Chondrocyte (in vitro differentiated cells): ENCODE measurements at regions not wholly inside any gene's neighbourhood (a gene's known extent, or its start where the extent isn't known, plus 50 kb on each side); places are given as distances from the start of the nearest gene placed in this dataset.
"Not testable (repeated sequence)": the region's sequence is repeated elsewhere in the genome, so short reads cannot be mapped to it uniquely, and the experiment has no call there.

Experiments used
- DNase-seq: peaks from one replicate; pipeline ENCODE4 v3.0.0; 2021; ENCODE audit warnings: mixed read lengths, low spot score
- H3K27ac Mint-ChIP-seq: one replicate; pipeline ENCODE4 v1.8.0; 2021; ENCODE audit warnings: mild to moderate bottlenecking, moderate library complexity, mixed read lengths; ENCODE audit not compliant: unreplicated experiment
- H3K27me3 Mint-ChIP-seq: 2 replicates; pipeline ENCODE4 v1.8.0; 2021; ENCODE audit warnings: low read depth, mixed read lengths
- H3K36me3 Mint-ChIP-seq: 2 replicates; pipeline ENCODE4 v1.8.0; 2021; ENCODE audit warnings: low read depth, mixed read lengths
- H3K4me1 Mint-ChIP-seq: 2 replicates; pipeline ENCODE4 v1.8.0; 2021; ENCODE audit warnings: low read depth, mild to moderate bottlenecking, mixed read lengths
- H3K4me3 Mint-ChIP-seq: one replicate; pipeline ENCODE4 v1.8.0; 2021; ENCODE audit warnings: mild to moderate bottlenecking, moderate library complexity, mixed read lengths; ENCODE audit not compliant: unreplicated experiment
- H3K9me3 Mint-ChIP-seq: 2 replicates; pipeline ENCODE4 v1.8.0; 2021; ENCODE audit warnings: low read depth, mixed read lengths
- CTCF ChIP-seq: fragments of 200-600 bp; sonication (generic); IDR thresholded peaks from 2 replicates; pipeline ENCODE4 v1.5.0; 2021; ENCODE audit warnings: antibody characterized with exemption, mild to moderate bottlenecking, moderate library complexity

GRCh38 chr12:124130691-124131591 lies 157.9 kb downstream of the ZNF664 start:
- peaks cover 1% of the 10 kb centered on the region for H3K36me3 Mint-ChIP-seq
- H3K4me1 Mint-ChIP-seq = peaks cover 6% of the 10 kb centered on the region
- no peak for TF ChIP-seq CTCF
- no peak for DNase-seq
- H3K9me3 Mint-ChIP-seq = no peaks in the 10 kb centered on the region
- H3K27me3 Mint-ChIP-seq = peaks cover 5% of the 10 kb centered on the region
- no peak overlapping the region for H3K27ac Mint-ChIP-seq
- no peak overlapping the region for H3K4me3 Mint-ChIP-seq

GRCh38 chr12:124131659-124132058 lies 158.6 kb downstream of the ZNF664 start:
- H3K27me3 Mint-ChIP-seq = peaks cover 5% of the 10 kb centered on the region
- peaks cover 6% of the 10 kb centered on the region for H3K4me1 Mint-ChIP-seq
- H3K9me3 Mint-ChIP-seq = peaks cover under 1% of the 10 kb centered on the region
- no peak overlapping the region for H3K4me3 Mint-ChIP-seq
- H3K27ac Mint-ChIP-seq = no peak overlapping the region
- peaks cover 1% of the 10 kb centered on the region for H3K36me3 Mint-ChIP-seq
- no peak for TF ChIP-seq CTCF
- no peak for DNase-seq

GRCh38 chr12:124132530-124132929 lies 159.5 kb downstream of the ZNF664 start:
- Mint-ChIP-seq H3K4me3 (no peak overlapping the region), H3K36me3 (peaks cover 1% of the 10 kb centered on the region), H3K27ac (no peak overlapping the region), H3K27me3 (peaks cover 5% of the 10 kb centered on the region), H3K9me3 (peaks cover 5% of the 10 kb centered on the region), H3K4me1 (peaks cover 6% of the 10 kb centered on the region)
- DNase-seq = no peak
- TF ChIP-seq CTCF = no peak

GRCh38 chr12:124136796-124137195 lies 158.1 kb upstream of the RFLNA start:
- Mint-ChIP-seq H3K27ac (no peak overlapping the region), H3K9me3 (peaks cover 12% of the 10 kb centered on the region), H3K4me3 (no peak overlapping the region), H3K4me1 (no peaks in the 10 kb centered on the region), H3K27me3 (peaks cover 21% of the 10 kb centered on the region), H3K36me3 (peaks cover 4% of the 10 kb centered on the region)
- TF ChIP-seq CTCF = no peak
- DNase-seq = no peak

GRCh38 chr12:124140944-124141486 lies 153.9 kb upstream of the RFLNA start:
- H3K4me3 Mint-ChIP-seq = no peak overlapping the region
- H3K27ac Mint-ChIP-seq = no peak overlapping the region
- H3K4me1 Mint-ChIP-seq = no peaks in the 10 kb centered on the region
- peaks cover 6% of the 10 kb centered on the region for H3K36me3 Mint-ChIP-seq
- H3K9me3 Mint-ChIP-seq = peaks cover 16% of the 10 kb centered on the region
- DNase-seq = no peak
- TF ChIP-seq CTCF = no peak
- H3K27me3 Mint-ChIP-seq = peaks cover 26% of the 10 kb centered on the region

GRCh38 chr12:124141611-124142010 lies 153.3 kb upstream of the RFLNA start:
- not testable (repeated sequence) for H3K4me3 Mint-ChIP-seq, H3K36me3 Mint-ChIP-seq, H3K27ac Mint-ChIP-seq

More at GRCh38 chr12:124141611-124142010, 153.3 kb upstream of the RFLNA start:
- Mint-ChIP-seq H3K27me3 (peaks cover 26% of the 10 kb centered on the region), H3K9me3 (peaks cover 16% of the 10 kb centered on the region)
- not testable (repeated sequence) for DNase-seq, H3K4me1 Mint-ChIP-seq
